GM12864 (cell line): ENCODE measurements at regions not wholly inside any gene's neighbourhood (a gene's known extent, or its start where the extent isn't known, plus 50 kb on each side); places are given as distances from the start of the nearest gene placed in this dataset.

Experiments used
- DNase-seq: peaks from one replicate; pipeline ENCODE4 v3.0.0-alpha.2; 2011; ENCODE audit warnings: low read depth
- H3K4me3 ChIP-seq: 2 replicates; pipeline ENCODE4 v1.5.1; 2011; ENCODE audit warnings: mild to moderate bottlenecking, low read depth, low read length, control low read depth
- CTCF ChIP-seq: IDR thresholded peaks from 2 replicates; pipeline ENCODE4 v1.5.1; 2011; ENCODE audit warnings: low read depth, mild to moderate bottlenecking, moderate library complexity, low read length, control low read depth, inconsistent platforms; ENCODE audit errors: missing control alignments

DNA sequence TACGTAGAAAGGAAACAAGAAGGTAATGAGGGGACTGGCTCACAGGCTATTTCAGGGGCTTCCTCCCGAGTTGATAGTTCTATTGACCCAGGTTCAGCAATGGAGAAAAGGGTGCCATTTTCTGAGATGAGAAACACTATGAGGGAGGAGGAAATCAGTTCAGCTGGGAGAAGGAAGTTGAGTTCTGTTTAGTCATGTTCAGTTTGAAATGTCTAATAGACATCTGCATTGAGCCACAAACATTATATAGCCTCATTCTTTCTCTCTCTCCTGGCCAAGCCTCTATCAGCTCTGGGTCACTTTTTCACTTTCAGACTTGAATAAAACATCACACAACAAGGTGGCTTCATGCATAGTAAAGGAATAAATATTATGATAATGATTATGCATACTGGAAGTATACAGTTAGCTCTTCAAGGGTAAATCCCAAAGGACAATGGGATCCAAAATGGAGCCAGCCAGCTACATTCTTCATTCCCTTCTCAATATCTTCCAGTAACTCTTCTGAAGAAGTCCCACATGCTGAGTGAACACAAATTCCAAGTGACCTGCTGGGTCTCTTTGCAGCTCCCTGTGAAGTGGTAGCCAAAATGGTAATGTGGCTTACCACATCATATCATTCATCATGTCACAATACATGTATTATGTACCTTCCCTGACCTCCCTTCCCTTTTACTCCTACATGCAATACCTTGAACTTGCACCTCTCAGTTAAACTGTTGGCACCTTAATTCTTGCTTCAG is 80.9 kb upstream of the CD44 start:
- no peak for TF ChIP-seq CTCF
- no peak for DNase-seq
- no peak overlapping the region for H3K4me3 ChIP-seq

DNA sequence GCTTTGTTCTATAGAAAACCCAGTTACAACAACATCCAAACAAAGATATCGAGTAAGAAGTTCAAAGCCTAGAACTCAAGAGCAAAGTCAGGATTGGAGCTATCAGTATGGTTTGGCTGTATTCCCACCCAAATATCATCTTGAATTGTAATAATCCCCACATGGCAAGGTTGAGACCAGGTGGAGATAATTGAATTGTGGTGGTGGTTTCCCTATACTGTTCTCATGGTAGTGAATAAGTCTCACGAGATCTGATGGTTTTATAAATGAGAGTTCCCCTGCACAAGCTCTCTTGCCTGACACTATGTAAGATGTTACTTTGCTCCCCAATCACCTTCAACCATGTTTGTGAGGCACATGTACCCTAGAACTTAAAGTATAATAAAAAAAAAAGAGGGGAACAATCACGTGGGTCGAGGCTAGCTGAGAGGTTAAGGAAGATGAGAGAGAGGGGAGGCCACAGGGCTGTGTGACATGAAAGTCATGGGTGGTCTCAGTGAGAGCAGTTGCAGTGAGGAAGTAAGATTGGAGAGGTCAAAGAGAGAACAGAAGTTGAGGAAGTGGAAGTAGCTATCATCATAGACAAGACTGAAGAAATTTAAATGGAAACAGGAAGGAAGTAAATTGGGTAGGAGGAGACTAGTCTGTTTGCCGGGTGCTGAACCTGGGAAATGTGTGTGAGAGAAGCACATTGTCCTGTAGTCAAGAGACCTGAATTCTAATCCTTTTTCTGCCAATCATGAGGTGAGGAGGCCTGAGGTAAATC is 80.1 kb upstream of the CD44 start:
- no peak for TF ChIP-seq CTCF
- no peak for DNase-seq
- no peak overlapping the region for H3K4me3 ChIP-seq

GRCh38 chr11:35061516-35062440 is 77.2 kb upstream of the CD44 start:
- TF ChIP-seq CTCF, result no peak
- no peak for DNase-seq
- H3K4me3 ChIP-seq, result no peak overlapping the region

DNA sequence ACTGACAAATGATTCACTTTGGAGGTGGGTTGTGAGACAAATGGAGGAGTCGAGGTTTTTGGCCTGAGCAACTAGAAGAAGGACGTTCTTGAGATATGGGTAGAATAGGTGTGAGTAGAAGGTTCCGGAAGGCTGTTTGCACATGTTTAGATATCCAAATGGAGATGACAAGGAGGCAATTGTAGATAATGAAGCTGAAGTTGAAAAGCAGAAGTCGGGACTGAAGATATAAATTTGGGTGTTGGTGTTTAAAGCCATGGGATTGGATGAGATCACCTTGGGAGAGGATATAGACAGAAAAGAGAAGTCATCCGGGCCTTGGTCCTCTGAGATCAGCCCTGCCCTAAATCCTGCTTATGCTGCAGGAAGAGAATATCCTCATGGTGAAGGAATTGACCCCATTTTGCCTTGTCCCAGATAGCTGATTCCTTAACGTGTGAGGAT is 75.5 kb upstream of the CD44 start:
- TF ChIP-seq CTCF, result no peak
- no peak for DNase-seq
- H3K4me3 ChIP-seq, result no peak overlapping the region

- no peak for TF ChIP-seq CTCF
- no peak for DNase-seq
Observed at GRCh38 chr11:35064114-35064800, 74.7 kb upstream of the CD44 start.

GRCh38 chr11:35065566-35065965 is 73.4 kb upstream of the CD44 start:
- H3K4me3 ChIP-seq, result no peak overlapping the region
- no peak for DNase-seq
- TF ChIP-seq CTCF, result no peak

More at GRCh38 chr11:35064114-35064800, 74.7 kb upstream of the CD44 start:
- H3K4me3 ChIP-seq, result no peak overlapping the region
